B cell (primary cell): ENCODE measurements at regions not wholly inside any gene's neighbourhood (a gene's known extent, or its start where the extent isn't known, plus 50 kb on each side); places are given as distances from the start of the nearest gene placed in this dataset.

Experiments used
- CTCF ChIP-seq: fragments of 200-600 bp; IDR thresholded peaks from one replicate; pipeline ENCODE4 v1.8.0; 2022; ENCODE audit warnings: antibody characterized with exemption, mild to moderate bottlenecking
- EZH2 ChIP-seq: IDR thresholded peaks from 2 replicates; pipeline ENCODE4 v1.6.1; 2012; ENCODE audit warnings: borderline replicate concordance, low read depth, mild to moderate bottlenecking, moderate library complexity, low read length; ENCODE audit not compliant: insufficient read depth, poor library complexity, severe bottlenecking

GRCh38 chr9:25302601-25303000 is 375.6 kb downstream of the TUSC1 start:
- TF ChIP-seq CTCF (no peak), EZH2 (no peak)
